ENCODE measurements at regions not wholly inside any gene's neighbourhood (a gene's known extent, or its start where the extent isn't known, plus 50 kb on each side); places are given as distances from the start of the nearest gene placed in this dataset.

DNA sequence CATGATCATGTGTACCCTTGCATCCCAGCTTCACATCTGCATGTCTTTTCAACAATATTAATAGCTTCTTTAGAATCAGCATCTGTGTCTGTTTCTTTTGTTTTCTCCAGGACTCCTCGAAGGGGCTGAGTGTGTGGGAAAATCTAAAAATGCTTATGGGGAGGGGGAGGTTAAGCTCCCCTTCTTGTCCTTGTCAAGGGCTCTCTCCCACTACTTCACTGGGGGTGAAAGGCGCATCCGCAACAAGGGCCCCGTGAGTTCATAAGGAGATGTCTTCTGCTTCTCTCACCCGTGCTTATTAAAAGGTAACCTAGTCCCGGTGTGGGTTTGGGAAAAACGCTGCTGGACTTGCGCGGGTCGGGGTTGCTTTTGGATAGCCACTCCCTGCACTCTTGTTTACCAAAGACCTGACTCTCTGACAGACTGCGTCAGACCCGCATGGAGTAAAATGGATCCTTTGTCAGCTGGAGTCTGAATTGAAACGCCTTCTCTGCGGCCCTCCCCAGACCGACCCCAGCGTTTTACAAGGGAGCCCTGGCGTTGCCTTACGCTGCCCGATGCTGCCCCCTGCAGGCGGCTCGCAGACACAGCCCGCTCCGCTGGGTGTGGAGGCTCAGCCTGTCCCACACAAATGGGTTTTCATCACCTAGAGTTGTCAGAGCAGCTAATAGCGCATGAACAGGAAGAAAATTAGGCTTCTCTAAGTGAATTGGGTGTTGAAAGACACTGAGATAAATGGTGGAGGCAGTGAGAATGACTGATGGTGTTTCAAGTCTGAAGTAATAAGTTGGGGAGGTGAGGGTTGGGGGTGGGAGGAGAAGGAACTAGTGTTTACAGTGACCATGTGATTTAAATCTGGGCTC lies 53.8 kb downstream of the IER5 start:
- peak; percentile 55 for DNase-seq (ENCODE audit: low read depth)

GRCh38 chr1:181143102-181143859 lies 54.8 kb downstream of the IER5 start:
- no peak for DNase-seq (ENCODE audit: low read depth)

DNA sequence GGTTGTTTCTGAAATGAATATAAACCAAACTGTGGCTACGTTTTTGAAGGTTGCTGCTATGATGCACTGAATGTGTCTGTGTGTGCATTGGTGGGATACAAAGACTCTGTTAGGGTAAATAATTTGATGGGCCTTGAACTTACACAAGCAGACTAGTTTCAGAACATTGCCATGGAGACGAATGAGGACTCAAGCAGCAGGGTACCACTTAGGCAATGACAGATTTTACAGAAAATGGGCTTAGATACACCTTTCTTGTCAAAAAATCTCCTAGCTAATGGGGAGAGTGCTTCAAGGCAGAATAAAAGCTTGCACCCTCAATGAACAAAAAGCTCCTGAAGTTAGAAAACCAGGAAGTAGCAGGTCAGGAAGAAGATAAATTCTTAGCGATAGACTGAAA lies 55.7 kb downstream of the IER5 start:
- DNase-seq (ENCODE audit: low read depth): no peak

DNA sequence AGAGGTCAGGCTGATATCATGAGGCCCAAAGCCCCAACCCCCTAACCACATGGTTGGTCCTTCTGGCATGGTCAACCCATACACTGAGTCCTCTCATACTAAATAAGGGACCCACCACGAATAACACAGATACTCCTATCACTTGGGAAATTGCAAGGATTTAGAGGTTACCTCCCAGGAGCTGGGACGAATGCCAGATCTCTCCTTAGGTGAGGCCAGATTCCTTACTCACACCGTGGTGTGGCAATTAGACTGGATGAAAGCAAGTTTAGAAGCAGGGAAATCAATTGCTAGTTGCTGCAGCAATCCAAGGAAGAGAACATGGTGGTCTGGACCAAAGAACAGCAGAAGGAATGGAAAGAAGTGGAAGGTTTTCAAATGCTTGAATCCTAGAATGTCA lies 60.1 kb downstream of the IER5 start:
- no peak for DNase-seq (ENCODE audit: low read depth)

GRCh38 chr1:181149326-181150125 lies 61.0 kb downstream of the IER5 start:
- DNase-seq (ENCODE audit: low read depth): no peak

DNA sequence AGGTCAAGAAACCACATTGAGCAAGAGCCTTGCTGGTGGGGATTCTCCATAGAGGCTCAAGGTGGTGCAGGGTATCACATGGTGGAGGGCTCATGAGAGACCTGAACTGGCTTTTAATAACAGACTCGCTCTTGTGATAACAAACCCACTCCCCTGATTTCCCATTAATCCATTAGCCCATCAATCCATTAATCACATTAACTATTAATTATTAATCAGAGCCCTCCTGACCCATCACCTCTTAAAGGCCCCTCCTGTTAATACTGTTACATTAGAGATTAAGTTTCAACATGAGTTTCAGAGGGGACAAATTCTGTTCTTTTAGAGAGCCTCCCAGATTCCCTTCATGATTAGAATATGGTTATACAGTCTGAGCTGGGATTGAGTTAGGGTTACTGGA lies 61.8 kb downstream of the IER5 start:
- DNase-seq (ENCODE audit: low read depth): no peak

DNA sequence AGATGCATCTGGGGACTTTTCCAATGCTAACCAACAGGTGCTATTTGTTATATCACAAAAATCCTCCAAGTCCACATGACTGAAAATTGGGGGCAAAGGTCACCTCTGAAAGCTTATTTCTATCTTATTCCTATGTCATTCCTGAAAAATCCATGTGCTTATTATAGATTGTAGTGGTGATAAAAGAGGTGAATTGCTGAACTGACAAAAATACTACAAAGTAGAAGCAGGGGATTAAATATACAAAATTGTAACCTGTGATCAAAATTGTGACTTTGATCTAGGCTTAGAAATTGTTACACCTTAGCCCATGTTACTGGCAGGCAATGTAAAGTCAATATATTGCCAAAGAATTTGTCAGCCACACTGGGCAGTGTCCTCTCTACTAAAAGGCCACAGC lies 62.3 kb downstream of the IER5 start:
- no peak for DNase-seq (ENCODE audit: low read depth)

GRCh38 chr1:181151378-181152326 lies 63.2 kb downstream of the IER5 start:
- DNase-seq (ENCODE audit: low read depth): no peak

DNA sequence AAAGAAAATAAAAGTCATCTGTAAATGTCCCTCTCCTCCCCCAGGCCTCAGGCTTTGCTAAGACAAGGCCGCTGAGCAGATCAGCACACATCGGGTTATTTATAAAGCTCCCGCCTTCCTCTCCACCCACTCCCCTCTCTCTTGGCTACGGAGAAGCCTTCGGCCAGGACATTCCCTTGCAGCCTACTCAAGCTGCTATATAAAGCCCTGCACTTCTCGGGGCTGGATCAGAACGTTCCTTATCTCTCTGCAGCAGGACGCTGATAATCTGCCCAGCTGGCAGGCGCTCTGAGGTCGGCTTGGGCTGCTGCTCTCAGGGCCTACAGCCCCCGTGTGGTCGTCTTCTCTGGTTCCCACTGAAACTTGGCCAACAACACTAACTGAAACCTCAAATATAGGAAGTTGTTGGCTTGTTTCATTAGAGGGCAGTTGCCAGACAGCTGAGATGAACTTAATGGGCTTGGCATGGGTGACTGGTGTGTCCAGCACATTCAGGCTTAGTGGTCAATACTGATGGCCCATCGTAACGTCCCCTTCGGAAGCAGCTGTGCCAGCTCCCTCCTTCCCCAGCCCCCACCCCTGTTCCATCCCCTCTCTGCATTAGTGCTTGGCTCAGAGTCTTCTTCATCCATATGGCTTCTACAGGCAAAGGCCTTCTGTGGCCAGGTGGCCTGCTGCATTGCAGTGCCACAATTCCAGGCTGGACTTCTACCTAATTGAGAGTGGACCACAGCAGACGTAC lies 64.6 kb downstream of the IER5 start:
- DNase-seq (ENCODE audit: low read depth): no peak

GRCh38 chr1:181153634-181153961 lies 65.1 kb downstream of the IER5 start:
- no peak for DNase-seq (ENCODE audit: low read depth)

GRCh38 chr1:181155339-181155738 lies 66.8 kb downstream of the IER5 start:
- no peak for DNase-seq (ENCODE audit: low read depth)

DNA sequence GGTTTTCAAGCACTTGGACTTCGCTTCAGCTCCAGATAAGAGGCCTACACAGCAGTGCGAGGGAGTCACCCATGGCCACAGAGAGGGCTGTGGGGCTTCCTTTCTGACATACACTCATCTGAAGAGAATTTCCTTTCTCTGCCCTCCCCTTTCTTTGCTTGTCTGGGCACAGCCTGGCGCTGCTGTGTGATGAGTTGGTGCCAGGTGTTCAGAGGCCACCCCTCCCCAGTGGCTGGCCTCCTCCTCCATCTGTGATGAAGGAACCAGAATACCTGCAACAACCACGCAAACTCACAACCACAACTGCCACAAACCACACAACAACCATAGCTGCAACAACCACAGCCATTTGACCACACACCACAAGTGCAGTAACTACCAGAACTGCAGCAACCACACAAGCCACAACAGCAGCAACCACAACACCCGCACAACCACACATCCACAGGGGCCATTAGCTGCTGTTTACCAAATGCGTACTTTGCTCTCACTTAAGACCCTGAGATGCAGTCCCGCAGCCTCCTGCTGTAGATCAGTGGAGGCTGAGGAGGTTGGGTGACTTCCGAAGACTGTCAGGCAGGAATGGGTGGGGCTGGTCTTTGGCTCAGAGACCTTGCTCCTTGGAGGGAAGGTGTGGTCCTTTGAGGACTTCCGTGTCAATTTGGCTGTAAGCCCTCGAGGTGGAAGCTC lies 71.1 kb downstream of the IER5 start:
- DNase-seq (ENCODE audit: low read depth): no peak

DNA sequence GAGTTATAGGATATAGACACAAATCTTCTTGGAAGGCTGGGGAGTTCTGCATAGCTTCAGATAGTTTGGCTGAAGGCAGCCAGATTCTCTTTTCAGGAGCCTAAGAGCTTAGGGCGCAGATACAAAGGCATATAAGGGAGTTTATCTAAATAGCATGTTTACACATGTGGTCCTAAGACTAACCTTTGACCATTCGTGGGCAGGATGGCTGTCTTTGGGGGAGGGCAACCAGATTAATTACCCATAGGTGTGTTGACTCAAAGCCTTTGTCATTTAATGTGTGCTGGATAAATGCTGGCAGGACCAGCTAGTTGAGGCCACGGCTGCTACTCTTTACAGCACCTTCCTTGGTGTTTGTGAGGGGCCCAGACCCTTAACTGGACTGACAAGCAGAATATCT lies 71.8 kb downstream of the IER5 start:
- DNase-seq (ENCODE audit: low read depth): no peak

- DNase-seq (ENCODE audit: low read depth): no peak
Observed at GRCh38 chr1:181160998-181161870, 72.7 kb downstream of the IER5 start.

GRCh38 chr1:181163662-181164061 lies 75.2 kb downstream of the IER5 start:
- no peak for DNase-seq (ENCODE audit: low read depth)

DNA sequence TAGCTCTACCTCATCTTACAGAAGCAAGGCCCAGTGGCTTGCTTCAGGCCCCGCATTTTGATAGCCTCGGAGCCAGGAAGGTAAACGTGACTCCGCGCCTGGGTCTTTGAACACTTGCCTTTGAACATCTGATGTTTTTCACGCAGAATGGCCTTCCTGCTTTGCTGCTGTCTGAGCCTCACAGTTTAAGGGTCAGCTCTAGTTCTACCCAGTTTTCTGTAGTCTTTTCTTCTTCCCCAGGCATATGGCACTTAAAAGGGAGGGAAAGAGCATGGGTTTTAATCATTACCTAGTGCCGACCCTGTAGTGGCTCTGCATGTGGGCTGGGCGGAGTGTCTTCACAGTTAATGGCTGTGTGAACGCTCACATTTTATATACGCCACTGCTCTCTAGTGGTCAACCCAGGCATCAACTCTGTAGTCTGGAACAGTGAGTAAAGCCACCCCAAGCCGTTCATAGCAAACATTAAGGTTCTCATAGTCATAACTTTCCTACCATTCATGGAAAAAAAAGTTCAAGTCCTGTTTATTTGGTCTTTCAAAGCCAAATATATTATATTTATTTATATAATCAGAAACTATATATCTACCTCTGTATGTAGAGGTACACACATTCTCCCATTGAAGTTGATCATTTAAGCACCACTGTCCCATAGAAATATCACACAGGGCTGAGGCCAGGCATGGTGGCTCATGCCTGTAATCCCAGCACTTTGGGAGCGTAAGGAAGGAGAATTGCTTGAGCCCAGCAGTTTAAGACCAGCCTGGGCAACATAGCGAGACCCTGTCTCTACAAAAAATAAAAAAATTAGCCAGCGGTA lies 78.1 kb downstream of the IER5 start:
- DNase-seq (ENCODE audit: low read depth): peak; percentile 59

DNA sequence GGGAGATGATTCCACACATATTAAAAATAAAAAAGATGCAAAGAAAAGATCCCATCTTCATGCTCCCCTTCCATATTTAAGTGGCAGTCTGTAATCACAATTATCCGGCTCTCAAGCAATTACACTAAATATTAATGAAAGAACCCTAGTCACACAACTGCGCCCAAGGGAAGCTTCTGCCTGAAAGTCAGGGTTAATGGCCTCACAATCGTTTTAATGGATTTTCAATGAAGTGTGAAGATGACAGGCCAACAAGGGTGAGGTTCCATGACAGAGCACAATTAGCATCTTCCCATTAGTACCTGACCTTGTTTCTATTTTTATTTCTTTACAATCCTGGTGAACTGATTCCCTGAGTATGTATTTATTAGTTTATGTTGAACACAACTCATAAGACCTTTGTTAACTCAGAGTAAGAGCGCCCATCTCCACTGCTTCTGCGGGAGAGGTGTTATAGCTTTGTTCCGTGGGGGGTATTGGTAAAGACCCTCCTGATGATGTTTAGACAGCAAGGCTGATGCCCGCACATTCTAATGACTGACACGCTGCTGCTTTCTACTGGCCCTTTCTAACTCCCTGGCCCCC lies 80.9 kb downstream of the IER5 start:
- no peak for DNase-seq (ENCODE audit: low read depth)

- DNase-seq (ENCODE audit: low read depth): no peak
Observed at GRCh38 chr1:181170194-181170593, 81.7 kb downstream of the IER5 start.

Data from stromal cell of bone marrow (primary cell).